ENCODE measurements at regions not wholly inside any gene's neighbourhood (a gene's known extent, or its start where the extent isn't known, plus 50 kb on each side); places are given as distances from the start of the nearest gene placed in this dataset.

DNA sequence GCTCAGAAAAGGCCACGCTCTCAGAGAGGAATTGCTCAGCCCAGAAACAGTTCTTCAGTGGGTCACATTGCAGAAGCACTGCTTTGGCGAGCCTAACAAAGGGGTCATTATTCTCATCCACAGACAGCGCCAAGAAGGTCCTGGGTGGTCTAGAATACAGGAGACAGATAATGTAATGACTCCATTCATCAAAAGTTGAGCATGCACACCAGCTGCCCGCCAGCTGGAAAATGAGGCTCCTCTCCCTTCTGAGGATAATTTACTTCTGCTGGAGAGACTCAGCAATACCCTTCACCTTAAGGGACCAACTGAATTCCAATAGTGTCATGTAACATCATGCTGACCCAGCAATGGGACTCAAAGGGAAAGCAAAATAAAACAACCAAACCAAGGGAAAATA, 79.9 kb downstream of the TRIB2 start:
- no peaks in the 10 kb centered on the region for H3K9me3 ChIP-seq (ENCODE audit: insufficient read depth in 2 of 2, low read depth in 1 of 2, low read length in 1 of 2)
- no peaks in the 10 kb centered on the region for H3K23me2 ChIP-seq (ENCODE audit: low read depth, low read length)
- H3K4me2 ChIP-seq (ENCODE audit: insufficient read depth in 1 of 2, low read depth in 2 of 2, low read length in 2 of 2): no peak overlapping the region
- H2BK15ac ChIP-seq (ENCODE audit: low read length): no peak overlapping the region
- no peaks in the 10 kb centered on the region for H4K20me1 ChIP-seq (replicated peaks in 1 of 2; ENCODE audit: control insufficient read depth in 1 of 2, insufficient read depth in 2 of 2, low read length in 2 of 2)
- no peaks in the 10 kb centered on the region for H3K4me1 ChIP-seq (replicated peaks in 1 of 4; ENCODE audit: control insufficient read depth in 3 of 4, insufficient read depth in 4 of 4, low read length in 3 of 4)
- H3K27me3 ChIP-seq (replicated peaks in 1 of 4; ENCODE audit: control insufficient read depth in 3 of 4, extremely low read depth in 1 of 4, insufficient read depth in 3 of 4, low read length in 3 of 4): no peaks in the 10 kb centered on the region
- no peak overlapping the region for H2BK12ac ChIP-seq (ENCODE audit: low read depth, low read length)
- CTCF ChIA-PET (ENCODE audit: partially characterized antibody): interaction anchor here (0.7 kb wide), 1 partner anchor 40 kb away, joined by 3 read pairs; no protein-coding TSS in a partner anchor
- no peak for DNase-seq (ENCODE audit: low read depth in 1 of 2, low spot score in 2 of 2)
- POLR2A ChIA-PET (ENCODE audit: partially characterized antibody): no interaction called here
- H3K14ac ChIP-seq (ENCODE audit: insufficient read length): no peak overlapping the region
- H2BK120ac ChIP-seq (replicated peaks; ENCODE audit: low read depth, low read length): no peak overlapping the region
- no peak overlapping the region for H3K27ac ChIP-seq (ENCODE audit: low read depth, low read length)
- no peak overlapping the region for H3K9ac ChIP-seq (replicated peaks in 1 of 4; ENCODE audit: extremely low read depth in 1 of 4, low read depth in 3 of 4, low read length in 3 of 4)
- H4K5ac ChIP-seq (ENCODE audit: insufficient read length, low read depth, low read length): no peak overlapping the region
- H4K8ac ChIP-seq (ENCODE audit: extremely low read depth, insufficient read depth, low read length): no peak overlapping the region
- TF ChIP-seq, protein P1, sequence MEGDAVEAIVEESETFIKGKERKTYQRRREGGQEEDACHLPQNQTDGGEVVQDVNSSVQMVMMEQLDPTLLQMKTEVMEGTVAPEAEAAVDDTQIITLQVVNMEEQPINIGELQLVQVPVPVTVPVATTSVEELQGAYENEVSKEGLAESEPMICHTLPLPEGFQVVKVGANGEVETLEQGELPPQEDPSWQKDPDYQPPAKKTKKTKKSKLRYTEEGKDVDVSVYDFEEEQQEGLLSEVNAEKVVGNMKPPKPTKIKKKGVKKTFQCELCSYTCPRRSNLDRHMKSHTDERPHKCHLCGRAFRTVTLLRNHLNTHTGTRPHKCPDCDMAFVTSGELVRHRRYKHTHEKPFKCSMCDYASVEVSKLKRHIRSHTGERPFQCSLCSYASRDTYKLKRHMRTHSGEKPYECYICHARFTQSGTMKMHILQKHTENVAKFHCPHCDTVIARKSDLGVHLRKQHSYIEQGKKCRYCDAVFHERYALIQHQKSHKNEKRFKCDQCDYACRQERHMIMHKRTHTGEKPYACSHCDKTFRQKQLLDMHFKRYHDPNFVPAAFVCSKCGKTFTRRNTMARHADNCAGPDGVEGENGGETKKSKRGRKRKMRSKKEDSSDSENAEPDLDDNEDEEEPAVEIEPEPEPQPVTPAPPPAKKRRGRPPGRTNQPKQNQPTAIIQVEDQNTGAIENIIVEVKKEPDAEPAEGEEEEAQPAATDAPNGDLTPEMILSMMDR (IDR thresholded peaks at IDR 0.05; ENCODE audit: control extremely low read depth in 1 of 3, insufficient read depth in 1 of 3, low read depth in 1 of 3, low read length in 3 of 3): no peak
- no peak for TF ChIP-seq SIX5 (IDR thresholded peaks at IDR 0.05; ENCODE audit: low read depth, low read length)
- TF ChIP-seq EGR1 (IDR thresholded peaks at IDR 0.05; ENCODE audit: borderline replicate concordance, low read depth, low read length): no peak
- TF ChIP-seq BCL11A (IDR thresholded peaks at IDR 0.05; ENCODE audit: low read depth in 2 of 2, low read length in 2 of 2): no peak
- TF ChIP-seq CBX5 (IDR thresholded peaks at IDR 0.05; ENCODE audit: low read depth, low read length): no peak
- TF ChIP-seq MAFK (IDR thresholded peaks at IDR 0.05; ENCODE audit: low read depth, low read length): no peak
- TF ChIP-seq SP2 (IDR thresholded peaks at IDR 0.05; ENCODE audit: low read length): no peak
- no peak for TF ChIP-seq FOSL1 (IDR thresholded peaks at IDR 0.05; ENCODE audit: insufficient read depth, low read depth, low read length)
- no peak for TF ChIP-seq JUND (IDR thresholded peaks at IDR 0.05; ENCODE audit: low read length)
- H2AFZ ChIP-seq (ENCODE audit: low read length): no peak overlapping the region; the same call in 1 of the 2 replicates
- 91% methylated on average over 4 of the region's 4 CpGs; no CpG with 5 or more reads in 1 of the 2 experiments for WGBS, 2 experiments (ENCODE audit: extremely low coverage in 1 of 2, insufficient coverage in 1 of 2, insufficient read length in 1 of 2, insufficient replicate concordance in 2 of 2, low coverage in 1 of 2, low lambda C conversion rate in 2 of 2, missing lambda C conversion rate in 1 of 2)
- H3K79me1 ChIP-seq (ENCODE audit: low read depth, low read length): no peaks in the 10 kb centered on the region
- no peak overlapping the region for H3K18ac ChIP-seq (ENCODE audit: extremely low read depth, low read length)
- H3K79me2 ChIP-seq (ENCODE audit: control insufficient read depth in 1 of 2, insufficient read depth in 2 of 2, low read length in 2 of 2): no peaks in the 10 kb centered on the region
- H3K4me3 ChIP-seq (ENCODE audit: extremely low read depth in 1 of 4, insufficient read depth in 2 of 4, low read depth in 3 of 4, low read length in 4 of 4): no peak overlapping the region
- no peak overlapping the region for H3K56ac ChIP-seq (replicated peaks; ENCODE audit: insufficient read length, low read depth, low read length)
- H2AK5ac ChIP-seq (ENCODE audit: low read depth, low read length): no peak overlapping the region
- no peaks in the 10 kb centered on the region for H3K36me3 ChIP-seq (ENCODE audit: control insufficient read depth in 2 of 4, insufficient read depth in 4 of 4, low read length in 3 of 4)
- H3K23ac ChIP-seq (ENCODE audit: insufficient read length): no peak overlapping the region
- no peak for FAIRE-seq
- no peak overlapping the region for H3K4ac ChIP-seq (replicated peaks; ENCODE audit: insufficient read length, low read depth, low read length)
- no peak overlapping the region for H2BK20ac ChIP-seq (ENCODE audit: low read length)
- no peak overlapping the region for H2BK5ac ChIP-seq (ENCODE audit: low read depth, low read length)
- H4K91ac ChIP-seq (replicated peaks; ENCODE audit: insufficient read length, low read length): no peak overlapping the region

Measured in H1 (cell line).